Ascending aorta (tissue), 2 donors: ENCODE measurements at regions not wholly inside any gene's neighbourhood (a gene's known extent, or its start where the extent isn't known, plus 50 kb on each side); places are given as distances from the start of the nearest gene placed in this dataset.

Source experiments
- DNase-seq, 2 donors: peaks; one replicate each; pipeline ENCODE4 v3.0.0-alpha.2; 2019; ENCODE audit warnings: low spot score in 2 of 2
- H3K27ac ChIP-seq, 2 donors: fragments of 200-600 bp; sonication (generic); one replicate each; pipeline ENCODE4 v1.5.1; 2016 to 2017; ENCODE audit warnings: mild to moderate bottlenecking in 1 of 2
- H3K27me3 ChIP-seq: fragments of 200-600 bp; sonication (generic); one replicate; pipeline ENCODE4 v1.5.1; 2017
- H3K36me3 ChIP-seq, 2 donors: fragments of 200-600 bp; sonication (generic); one replicate each; pipeline ENCODE4 v1.5.1; 2016
- H3K4me1 ChIP-seq, 2 donors: fragments of 200-600 bp; sonication (generic); one replicate each; pipeline ENCODE4 v1.5.1; 2016 to 2017; ENCODE audit warnings: mild to moderate bottlenecking in 1 of 2
- H3K4me3 ChIP-seq, 2 donors: fragments of 200-600 bp; sonication (generic); one replicate each; pipeline ENCODE4 v1.5.1; 2016 to 2017; ENCODE audit warnings: mild to moderate bottlenecking in 1 of 2
- H3K9me3 ChIP-seq, 2 donors: fragments of 200-600 bp; sonication (generic); one replicate each; pipeline ENCODE4 v1.5.1; 2016
- intact Hi-C: fragments of 100-400 bp; cut with DNase I; formaldehyde crosslinking; loops from one replicate; pipeline ENCODE4 v1.15.1; 2023
- TF ChIP-seq, protein P1 (sequence below), 3 experiments: fragments of 200-600 bp in 2 of 3; fragments of 450-650 bp in 1 of 3; sonication (generic) in 2 of 3; IDR thresholded peaks; one replicate each; pipeline ENCODE4 v1.5.1; 2016 to 2019; ENCODE audit warnings: antibody characterized with exemption in 3 of 3, mild to moderate bottlenecking in 1 of 3, moderate library complexity in 1 of 3

DNA sequence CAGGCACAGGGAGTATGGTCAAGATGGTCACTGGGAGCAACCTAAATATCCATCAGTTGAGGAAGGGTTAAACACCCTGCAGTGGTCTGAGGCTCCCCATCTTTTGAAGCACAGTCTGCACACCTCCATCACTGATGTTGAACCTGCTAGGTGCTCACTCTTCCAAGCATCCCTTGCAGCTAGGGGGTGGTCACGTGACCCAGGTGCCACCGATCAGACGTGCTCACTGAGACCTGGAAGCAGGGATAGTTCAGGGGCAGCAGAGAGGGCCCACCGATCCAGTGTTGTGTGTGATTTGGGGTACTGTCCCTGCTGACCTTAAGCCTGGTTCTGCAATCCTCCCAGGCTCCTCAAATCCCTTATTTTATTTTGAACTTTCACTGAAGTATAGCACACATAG is 134.6 kb downstream of the CEBPB start:
- Histone ChIP-seq H3K4me3 (no peak overlapping the region), H3K4me1 (peaks cover 6 to 17% of the 10 kb centered on the region in 2 donors), H3K36me3 (no peaks in the 10 kb centered on the region), H3K27me3 (no peaks in the 10 kb centered on the region), H3K9me3 (no peaks in the 10 kb centered on the region), H3K27ac (no peak overlapping the region)
- peak in 1 of 2 donors; percentile 2 for DNase-seq
- TF ChIP-seq, protein P1, sequence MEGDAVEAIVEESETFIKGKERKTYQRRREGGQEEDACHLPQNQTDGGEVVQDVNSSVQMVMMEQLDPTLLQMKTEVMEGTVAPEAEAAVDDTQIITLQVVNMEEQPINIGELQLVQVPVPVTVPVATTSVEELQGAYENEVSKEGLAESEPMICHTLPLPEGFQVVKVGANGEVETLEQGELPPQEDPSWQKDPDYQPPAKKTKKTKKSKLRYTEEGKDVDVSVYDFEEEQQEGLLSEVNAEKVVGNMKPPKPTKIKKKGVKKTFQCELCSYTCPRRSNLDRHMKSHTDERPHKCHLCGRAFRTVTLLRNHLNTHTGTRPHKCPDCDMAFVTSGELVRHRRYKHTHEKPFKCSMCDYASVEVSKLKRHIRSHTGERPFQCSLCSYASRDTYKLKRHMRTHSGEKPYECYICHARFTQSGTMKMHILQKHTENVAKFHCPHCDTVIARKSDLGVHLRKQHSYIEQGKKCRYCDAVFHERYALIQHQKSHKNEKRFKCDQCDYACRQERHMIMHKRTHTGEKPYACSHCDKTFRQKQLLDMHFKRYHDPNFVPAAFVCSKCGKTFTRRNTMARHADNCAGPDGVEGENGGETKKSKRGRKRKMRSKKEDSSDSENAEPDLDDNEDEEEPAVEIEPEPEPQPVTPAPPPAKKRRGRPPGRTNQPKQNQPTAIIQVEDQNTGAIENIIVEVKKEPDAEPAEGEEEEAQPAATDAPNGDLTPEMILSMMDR (IDR thresholded peaks at IDR 0.05) = no peak
- intact Hi-C loops = no loop called here

DNA sequence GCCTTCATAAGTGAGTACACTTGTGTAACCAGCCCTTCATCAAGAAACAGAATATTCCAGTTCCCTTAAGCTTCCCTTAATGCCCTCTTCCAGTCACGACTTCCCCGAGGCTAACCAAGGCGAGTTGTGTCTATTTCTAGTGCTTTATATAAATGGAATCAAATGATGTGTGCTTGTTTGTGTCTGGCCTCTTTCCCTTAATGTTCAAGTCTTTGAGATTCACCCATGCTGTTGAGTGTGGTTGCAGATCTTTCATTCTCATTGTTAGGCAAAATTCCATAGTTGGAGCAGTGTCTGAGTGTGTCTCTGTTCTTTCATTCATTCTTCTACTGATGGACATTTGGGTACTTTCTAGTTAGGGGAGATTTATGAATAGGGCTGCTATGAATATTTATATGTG is 135.0 kb downstream of the CEBPB start:
- Histone ChIP-seq H3K9me3 (no peaks in the 10 kb centered on the region), H3K4me1 (peaks cover 6 to 15% of the 10 kb centered on the region in 2 donors), H3K27me3 (no peaks in the 10 kb centered on the region), H3K36me3 (no peaks in the 10 kb centered on the region), H3K27ac (no peak overlapping the region), H3K4me3 (no peak overlapping the region)
- intact Hi-C loops = no loop called here
- TF ChIP-seq, protein P1 (IDR thresholded peaks at IDR 0.05) = no peak
- no peak for DNase-seq

DNA sequence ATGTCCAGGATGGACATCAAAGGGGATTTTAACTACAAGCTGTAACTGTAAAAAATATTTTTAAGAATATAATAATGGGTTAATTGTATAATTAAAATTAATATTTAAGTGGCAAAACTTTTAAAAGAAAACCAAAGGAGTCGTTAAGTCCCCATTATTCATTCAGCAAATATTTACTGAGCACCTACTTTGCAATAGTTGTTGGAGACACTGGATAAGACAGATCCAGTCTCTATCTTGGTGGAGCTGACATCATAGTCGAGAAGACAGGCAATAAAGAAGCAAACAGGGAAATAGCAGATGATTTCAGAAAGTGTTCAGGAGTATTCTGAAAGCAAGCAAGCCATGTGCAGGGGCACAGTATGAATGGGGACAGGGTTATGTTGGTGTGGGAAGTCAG is 137.0 kb downstream of the CEBPB start:
- intact Hi-C loops = no loop called here
- TF ChIP-seq, protein P1 (IDR thresholded peaks at IDR 0.05) = no peak
- no peak for DNase-seq
- H3K4me1 ChIP-seq = no peaks in the 10 kb centered on the region
- H3K9me3 ChIP-seq = no peaks in the 10 kb centered on the region
- no peaks in the 10 kb centered on the region for H3K36me3 ChIP-seq
- no peaks in the 10 kb centered on the region for H3K27me3 ChIP-seq
- no peak overlapping the region for H3K27ac ChIP-seq
- no peak overlapping the region for H3K4me3 ChIP-seq

DNA sequence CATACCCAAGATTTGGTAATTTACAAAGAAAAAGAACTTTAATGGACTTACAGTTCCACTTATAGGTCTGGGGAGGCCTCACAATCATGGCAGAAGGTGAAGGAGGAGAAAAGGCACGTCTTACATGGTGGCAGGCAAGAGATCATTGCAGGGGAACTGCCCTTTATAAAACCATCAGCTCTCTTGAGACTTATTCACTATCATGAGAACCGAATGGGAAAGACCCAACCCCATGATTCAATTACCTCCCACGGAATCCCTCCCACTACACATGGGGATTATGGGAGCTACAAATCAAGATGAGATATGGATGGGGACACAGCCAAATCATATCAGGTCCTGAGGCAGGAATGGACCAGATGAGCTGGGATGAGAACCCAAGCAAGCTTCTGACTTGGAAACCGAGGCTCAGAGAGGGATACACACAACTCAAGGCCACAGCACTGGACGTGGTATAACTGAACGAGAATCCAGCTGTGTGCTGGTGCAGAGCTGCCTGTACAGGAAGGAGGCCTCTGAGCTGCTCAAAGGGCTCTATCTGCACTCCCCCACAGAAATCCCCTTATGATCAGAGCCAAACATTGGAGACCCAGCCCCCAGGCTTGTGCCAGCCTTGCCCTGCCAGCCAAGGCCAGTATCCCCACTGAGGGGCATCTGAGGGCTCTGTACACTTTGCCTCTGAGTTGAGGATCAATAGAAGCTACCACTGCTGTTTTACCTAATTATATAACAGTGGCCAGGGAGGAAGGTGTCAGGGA is 137.8 kb downstream of the CEBPB start:
- no peak for DNase-seq
- H3K9me3 ChIP-seq = no peaks in the 10 kb centered on the region
- no peaks in the 10 kb centered on the region for H3K27me3 ChIP-seq
- H3K36me3 ChIP-seq = no peaks in the 10 kb centered on the region
- no peak overlapping the region for H3K4me3 ChIP-seq
- TF ChIP-seq, protein P1 (IDR thresholded peaks at IDR 0.05) = no peak
- intact Hi-C loops = no loop called here
- H3K4me1 ChIP-seq = no peaks in the 10 kb centered on the region
- H3K27ac ChIP-seq = no peak overlapping the region

DNA sequence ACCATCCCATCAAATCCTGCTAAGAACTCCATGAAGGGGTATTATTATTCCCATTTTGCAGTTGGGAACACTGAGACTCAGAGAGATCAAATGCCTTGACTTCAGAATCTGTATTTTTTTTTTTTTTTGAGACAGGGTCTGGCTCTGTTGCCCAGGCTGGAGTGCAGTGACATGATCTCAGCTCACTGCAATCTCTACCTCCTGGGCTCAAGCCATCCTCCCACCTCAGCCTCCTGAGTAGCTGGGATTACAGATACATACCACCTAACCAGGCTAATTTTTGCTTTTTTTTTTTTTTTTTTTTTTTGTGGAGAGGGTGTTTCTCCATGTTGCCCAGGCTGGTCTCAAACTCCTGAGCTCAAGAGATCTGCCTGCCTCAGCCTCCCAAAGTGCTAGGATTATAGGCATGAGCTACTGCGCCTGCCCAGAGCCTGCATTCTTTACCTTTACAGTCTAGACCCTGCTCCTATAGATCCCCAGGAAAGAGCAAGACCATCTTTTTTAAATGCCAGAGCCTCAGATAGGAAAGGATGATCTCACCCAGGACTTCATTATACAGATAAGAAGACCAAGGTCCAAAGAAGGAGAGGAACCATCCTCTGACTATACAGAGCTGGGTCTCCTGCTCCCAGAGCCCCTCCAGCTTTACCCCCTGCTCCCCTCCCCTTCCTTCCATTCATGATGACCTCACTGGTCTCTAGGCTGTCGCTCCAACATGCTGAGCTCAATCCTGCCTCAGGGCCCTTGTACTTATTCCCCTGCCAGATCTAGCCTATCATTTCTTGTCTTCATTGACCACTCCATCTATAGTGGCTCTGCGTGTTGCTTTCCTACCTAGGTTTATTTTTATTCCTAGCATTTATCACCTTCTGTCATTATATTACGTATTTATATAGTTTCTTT is 138.6 kb downstream of the CEBPB start:
- no peak for DNase-seq
- intact Hi-C loops = no loop called here

More for the DNA sequence above, 138.6 kb downstream of the CEBPB start:
- TF ChIP-seq, protein P1 (IDR thresholded peaks at IDR 0.05) = no peak
- no peak overlapping the region for H3K4me3 ChIP-seq
- no peaks in the 10 kb centered on the region for H3K36me3 ChIP-seq
- no peaks in the 10 kb centered on the region for H3K9me3 ChIP-seq
- H3K27me3 ChIP-seq = no peaks in the 10 kb centered on the region
- H3K4me1 ChIP-seq = no peaks in the 10 kb centered on the region
- no peak overlapping the region for H3K27ac ChIP-seq
